ENCODE measurements at regions not wholly inside any gene's neighbourhood (a gene's known extent, or its start where the extent isn't known, plus 50 kb on each side); places are given as distances from the start of the nearest gene placed in this dataset.

DNA sequence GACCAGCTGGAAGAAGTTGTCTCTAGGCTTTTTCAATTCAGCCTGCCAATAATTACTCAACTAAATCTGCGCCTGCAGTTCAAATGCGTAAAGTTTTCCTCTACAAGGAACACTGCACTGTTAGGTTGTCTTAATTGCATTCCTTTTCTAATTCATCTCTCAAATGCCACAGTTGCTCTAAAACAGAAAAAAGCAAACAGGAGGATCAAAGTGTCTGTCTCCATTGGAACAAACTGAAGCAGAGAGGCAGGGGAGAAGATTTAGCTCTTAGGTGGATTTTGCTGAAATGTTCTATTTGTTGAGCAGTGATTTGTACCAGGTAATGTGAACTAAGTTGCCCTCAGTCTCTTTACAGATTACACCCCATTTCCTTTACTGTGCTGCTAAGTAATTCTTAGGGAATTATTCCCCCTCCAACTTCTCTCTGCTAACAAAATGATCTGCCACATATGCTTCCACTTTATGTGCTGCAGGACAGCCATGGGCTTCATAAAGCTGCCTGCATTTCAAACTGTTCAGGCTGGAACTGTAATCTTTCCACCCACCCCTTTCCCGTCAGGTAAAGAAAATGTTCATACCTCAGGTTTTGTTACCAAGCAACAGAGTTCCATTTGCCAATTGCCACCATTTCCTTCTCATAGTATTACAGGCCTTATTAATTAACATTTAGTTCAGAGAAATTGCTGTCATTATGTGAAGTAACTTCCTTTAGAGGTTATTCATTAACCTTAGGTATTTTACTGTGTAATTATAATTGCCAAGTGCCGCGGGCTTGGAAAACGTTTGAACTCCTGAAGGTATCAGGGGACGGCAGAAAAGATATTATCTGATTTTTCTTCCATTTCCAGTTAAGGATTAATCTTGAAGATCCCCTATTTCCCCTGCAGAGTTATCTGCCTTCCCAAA lies 149.3 kb downstream of the SPRY1 start:
- DNase-seq: no peak

DNA sequence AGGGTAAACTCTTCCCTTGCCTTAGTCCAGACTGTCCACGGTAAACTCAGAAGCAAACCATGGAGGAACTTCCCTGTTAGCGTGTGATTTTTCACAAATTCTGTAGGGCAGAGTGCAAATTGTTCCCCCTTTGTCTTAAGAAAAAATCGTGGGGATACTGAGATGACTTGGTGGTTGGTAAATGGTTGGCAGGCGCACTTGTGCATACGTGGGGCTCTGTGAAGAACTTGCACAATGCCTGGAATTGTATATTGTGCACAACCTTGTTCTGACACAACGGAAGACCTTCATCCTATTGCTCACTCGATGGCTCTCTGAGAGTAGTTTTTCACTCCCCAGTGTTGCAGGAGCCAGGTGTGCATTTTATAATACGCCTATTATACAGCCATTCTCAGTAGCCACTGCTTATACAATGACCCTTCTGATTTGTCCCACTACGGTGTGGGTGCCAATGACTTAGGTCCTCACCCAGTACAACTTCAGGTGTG lies 150.0 kb downstream of the SPRY1 start:
- DNase-seq: no peak

DNA sequence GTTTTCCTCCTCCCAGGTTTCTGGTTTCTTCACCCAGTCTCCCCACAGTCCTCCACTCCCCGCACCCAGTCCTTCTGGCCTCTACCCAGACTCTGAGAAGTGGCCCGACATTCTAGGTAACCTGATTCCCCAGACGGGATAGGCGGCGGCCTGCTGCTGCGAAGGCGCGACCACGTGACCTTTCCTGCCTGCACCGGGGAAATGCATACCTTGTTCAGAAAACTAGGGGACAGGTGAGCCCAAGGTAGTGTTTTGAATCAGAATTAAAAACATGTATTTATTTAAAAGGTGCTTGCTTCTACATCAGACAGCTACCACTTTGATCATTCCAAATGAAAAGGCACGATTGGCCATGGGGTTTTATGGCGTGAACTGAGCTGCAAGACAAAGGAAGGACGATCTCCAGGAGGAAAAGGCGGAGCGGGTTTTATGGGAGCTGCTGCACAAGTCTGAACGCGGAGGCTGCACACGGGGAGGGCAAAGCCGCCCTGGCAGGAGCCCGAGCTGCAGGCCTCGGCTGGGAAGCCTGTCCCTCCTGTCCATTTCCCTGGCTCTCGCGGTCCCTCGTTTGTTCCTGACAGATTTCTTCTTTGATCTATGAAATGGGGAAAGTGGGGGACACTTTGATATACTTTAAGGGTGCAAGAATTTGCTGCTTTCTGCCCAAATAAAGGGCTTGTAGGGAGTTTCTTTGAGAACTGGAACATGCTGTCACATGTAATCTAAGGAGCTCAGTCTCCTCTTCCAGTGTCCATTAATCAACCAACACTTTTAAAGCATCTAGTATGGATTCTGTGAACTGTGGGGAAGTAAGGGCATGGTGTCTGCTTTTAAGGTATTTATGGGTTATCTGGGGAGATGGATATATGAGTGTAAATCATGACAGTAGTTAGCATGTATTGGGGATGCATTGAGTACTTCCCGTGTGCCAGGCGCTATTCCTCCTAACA lies 150.9 kb downstream of the SPRY1 start:
- DNase-seq: no peak

DNA sequence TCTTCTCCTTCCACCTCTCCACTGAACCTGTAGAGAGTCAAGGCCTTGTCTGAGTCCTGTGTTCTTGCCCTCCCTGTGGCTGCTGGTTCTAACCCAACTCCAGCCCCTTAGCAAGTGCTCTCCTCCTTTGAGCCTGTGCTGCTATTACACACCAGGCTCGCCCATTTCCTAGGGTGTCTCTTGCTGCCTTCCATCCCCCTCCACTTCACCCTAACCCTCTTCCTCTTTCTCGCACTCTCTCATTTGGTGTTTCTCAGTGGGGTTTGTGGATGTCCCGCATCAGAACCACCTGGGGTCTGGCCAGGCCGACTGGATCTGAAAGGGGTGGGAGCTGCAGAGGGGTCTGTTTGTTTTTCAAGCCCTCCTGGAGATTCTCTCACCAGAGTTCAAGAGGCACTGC lies 156.7 kb downstream of the SPRY1 start:
- no peak for DNase-seq

DNA sequence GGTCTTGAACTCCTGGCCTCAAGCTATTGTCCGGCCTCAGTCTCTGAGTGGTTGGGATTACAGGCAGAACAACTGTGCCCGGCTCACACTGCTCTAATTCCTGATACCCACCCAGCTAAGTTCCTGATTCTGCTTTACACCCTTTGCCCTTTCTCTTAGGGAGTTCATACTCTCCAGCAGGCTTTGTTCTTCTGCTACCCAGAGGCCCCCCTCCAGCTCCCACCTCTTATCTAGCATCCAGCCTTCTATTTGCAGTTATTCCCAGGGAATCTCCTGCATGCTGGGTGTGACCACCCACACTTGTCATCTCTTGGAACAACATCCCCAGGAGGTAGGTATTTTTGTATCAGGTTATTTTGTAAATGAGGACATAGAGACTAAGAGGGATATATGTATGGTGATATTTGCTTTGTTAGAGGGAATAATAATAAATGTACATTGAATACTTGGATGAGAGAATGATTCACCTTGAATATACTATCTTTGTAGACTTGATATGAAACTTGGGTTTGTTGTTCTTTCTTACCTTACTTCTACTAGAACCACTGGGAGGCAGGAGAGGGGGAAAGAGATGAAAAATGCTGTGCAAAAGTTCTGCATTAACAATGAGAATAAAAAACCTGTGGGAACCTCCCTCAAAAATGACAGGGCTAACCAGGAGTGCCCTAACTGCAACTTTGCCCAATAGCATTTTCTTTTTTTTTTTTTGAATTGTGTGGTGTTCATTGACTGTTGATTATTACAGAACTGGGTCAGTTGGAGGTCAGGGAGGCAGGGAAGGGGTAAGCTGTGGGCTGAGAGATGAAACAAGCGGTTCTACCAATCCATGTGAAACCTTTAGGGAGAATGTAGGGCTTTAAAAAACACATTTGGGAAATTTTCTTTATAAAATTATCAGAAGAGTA lies 157.4 kb downstream of the SPRY1 start:
- no peak for DNase-seq

DNA sequence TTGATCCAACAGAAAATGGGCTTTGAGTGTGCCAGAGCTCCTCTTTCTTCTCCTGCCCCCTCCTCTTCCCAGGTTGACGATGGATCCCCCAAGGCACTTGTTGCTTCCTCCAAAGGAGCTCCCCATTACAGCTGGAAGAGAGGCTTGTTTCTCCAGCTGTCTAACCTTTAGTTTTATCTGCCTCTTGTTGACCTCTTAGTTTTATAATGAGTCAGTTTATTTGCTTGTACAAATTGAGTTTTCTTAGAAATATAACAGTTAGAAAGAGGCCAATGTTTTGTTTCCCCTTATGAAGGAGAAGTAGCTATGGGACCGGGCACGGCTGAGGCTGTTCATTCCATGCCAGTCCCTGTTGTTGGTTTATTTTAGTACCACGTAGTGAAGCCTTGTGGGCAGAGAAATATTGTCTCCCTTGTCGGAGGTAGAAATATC lies 158.2 kb downstream of the SPRY1 start:
- DNase-seq: no peak

DNA sequence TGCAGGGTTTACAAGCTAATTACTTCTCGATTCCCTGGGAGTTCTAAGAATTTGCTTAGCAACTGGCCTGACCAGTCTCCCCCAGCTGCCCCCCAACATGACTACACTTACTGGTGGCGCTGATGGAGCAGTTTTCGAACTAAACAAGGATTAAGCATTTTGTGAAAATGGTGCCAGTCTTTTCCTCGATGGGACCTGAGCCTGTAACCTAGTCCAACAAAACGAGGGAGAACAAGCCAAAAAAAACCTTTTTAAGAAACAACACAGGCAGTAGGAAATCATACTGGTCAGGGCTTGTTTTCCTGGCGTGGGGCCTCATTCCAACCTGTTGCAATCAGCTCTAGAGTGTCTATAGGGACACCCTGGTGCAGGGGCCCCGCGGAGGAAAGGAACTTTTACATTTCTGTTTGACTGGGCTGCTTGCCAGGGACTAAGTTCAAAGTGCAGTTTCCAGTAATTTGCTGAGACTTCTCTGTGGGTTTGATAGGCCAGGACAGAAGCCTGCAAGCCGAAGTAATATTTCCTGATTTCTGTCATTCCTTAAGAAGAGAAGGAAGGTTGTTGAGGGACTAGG lies 158.7 kb downstream of the SPRY1 start:
- no peak for DNase-seq

DNA sequence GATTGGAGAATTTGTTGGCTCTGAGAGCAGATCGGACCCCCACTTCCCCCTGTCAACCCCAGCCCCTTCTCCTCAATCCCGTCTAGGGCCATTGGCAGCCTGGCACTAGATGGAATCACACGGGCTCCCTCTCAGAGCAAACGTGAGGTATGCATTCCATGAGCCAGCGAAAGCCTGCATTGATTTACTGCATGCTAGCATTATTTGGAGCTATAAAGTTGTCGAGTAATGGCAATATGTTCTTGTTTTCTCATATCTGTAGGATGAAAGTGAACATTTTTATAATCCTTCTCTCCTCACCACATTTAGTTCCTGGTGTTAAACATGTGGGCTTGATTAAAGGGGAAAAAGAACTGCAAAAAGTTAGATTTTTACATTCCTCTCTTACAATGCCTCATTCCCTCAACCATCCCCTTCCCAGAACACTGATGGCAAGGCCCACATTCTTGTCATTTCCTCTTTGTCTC lies 159.2 kb downstream of the SPRY1 start:
- no peak for DNase-seq

DNA sequence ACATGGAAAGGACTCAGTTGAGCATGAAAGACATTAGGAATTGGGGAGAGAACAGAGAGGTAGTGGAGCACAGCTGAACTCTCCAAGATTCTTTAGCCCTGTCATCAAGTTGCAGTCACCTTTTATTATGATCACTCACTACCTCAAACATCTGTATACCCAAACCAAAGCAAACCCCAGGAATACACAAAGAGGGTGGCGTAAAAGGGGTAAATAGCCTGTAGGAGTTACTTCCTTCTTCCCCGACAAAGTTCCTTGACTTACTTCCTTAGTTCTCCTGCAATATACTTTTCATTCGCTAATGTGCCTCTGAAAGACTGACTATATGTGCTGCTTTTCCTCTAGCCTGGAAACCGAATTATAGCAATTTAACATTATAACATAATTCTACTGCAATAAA lies 159.9 kb downstream of the SPRY1 start:
- no peak for DNase-seq

DNA sequence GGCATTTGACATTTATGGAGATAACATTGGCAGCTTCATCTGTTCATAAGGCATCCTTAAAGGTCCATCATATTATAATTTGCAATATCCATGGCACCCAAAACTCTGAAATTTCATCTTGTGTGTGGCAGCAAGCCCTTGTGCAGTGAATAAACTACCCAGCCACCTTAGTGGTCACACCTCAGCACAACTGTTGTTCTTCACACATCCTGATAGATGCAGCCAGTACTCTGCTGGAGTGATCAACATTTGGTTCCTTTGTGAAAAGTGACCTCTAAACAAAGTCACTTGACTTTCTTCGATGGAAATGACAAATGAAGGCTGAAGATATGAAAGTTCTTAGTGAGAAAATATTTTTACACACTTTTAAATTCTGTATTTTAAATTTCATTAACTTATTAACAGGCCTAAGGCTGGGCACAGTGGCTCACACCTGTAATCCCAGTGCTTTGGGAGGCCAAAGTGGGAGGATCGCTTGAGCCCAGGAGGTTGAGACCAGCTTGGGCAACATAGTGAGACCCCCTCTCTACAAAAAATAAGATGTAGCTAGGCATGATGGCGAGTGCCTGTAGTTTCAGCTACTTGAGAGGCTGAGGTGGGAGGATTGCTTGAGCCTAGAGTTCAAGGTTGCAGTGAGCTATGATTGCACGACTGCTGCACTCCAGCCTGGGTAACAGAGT lies 161.4 kb downstream of the SPRY1 start:
- no peak for DNase-seq

DNA sequence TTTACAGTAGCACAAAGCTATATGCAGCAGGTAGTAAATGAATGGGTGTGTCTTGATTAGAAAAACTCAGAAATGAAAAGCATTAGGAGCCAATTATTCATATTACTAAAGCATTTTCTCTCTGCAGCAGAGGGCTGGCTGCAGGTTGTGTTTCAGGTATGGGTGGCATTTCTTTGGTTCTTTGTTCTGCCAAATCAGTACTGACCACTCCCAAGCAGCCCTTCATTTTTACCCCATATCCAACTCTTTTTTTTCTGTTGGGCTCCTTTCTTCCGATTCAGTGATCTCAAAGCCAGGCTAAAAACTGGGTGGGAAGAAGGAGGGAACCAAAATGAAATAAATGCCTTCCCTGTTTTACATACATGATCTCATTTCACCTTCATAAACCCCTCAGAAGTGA lies 162.3 kb downstream of the SPRY1 start:
- no peak for DNase-seq

DNA sequence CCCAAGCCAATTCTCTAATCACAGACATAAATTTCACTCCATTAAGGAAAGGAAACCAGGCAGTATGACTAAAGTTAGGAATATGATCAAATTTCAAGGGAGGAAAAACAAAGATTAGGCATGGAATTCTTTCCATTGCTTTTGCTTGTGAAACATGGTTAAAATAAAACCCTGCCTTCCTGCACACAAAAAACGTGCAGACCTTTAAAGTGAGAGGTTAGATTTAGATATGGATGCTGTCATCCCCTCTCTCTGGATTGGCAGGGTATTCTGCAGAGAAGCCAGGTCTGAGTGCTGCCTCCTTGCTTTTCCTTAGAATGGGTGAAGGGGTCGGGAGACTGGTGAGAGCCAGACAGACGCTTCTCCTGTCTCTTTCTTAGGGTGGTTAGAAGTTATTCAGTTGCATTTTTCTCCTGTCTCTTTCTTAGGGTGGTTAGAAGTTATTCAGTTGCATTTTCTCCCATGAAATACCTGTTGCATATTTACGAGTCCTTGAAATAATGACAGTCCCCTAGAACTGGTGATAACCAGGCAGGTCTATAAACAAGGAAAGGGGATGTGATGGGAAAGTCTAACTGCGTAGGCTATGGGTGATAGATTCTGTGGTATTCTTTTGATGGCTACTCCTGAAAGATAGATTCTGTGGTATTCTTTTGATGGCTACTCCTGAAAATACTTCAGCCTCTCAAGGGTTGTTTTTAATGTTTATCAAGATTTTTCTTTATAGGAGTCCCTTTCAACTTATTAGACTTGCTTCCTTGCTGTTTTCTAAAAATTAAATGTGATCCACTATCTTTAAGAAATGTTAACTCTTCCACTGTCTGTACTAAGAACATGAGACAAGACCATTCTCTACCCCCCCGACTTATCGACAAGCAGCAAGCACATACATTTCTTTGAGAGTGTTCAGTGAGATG lies 163.6 kb downstream of the SPRY1 start:
- no peak for DNase-seq

DNA sequence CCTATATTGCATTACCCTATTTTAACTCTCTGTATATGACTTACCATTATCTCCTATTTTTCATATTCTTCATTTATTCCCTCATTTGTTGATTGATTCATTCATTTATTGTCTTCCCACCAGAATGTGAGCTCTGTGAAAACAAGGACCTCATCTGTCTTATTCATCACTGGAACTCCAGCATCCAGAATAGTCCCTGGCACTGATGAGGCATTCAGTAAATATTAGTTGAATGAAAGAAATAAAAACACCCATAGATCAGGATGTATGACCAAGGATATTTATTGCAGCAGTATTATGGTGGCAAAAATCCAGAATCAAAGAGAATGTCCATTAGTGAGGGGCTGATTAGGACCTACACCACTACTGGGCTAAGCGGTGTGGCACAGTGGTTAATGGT lies 164.9 kb downstream of the SPRY1 start:
- no peak for DNase-seq

DNA sequence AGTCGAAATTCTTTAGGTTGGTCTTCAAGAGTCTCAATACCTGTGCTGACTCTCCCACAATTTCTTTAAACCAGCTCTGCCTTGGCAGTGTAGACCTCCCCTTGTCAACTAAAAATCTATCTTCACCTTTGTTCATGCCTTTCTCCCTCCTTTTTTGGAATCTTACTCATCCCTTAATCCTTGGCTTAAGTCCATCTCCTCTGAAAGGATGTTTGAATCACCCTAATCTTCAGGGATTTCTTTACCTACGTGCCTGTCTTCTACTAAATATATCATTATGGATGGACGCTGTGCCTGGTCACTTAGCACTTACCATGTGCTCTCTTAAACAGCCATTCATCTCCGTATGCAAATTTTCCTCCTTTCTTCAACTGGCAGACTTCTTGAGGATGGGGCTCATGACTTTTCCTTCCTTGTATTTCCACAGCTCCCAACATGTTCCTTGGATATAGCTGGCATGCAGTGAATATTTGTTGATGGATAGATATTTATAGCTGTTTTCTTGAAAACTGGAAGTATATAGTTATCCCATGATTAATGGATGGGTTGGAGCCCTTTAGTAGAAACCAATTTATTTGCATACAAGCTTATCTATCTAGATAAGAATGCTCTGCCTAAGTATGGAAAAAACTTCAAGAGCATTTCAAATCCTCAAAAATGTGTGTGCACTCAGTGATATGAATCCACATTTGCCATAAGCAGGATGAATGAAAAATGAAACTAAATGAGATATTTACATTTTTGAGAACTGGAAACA lies 166.6 kb downstream of the SPRY1 start:
- DNase-seq: no peak

DNA sequence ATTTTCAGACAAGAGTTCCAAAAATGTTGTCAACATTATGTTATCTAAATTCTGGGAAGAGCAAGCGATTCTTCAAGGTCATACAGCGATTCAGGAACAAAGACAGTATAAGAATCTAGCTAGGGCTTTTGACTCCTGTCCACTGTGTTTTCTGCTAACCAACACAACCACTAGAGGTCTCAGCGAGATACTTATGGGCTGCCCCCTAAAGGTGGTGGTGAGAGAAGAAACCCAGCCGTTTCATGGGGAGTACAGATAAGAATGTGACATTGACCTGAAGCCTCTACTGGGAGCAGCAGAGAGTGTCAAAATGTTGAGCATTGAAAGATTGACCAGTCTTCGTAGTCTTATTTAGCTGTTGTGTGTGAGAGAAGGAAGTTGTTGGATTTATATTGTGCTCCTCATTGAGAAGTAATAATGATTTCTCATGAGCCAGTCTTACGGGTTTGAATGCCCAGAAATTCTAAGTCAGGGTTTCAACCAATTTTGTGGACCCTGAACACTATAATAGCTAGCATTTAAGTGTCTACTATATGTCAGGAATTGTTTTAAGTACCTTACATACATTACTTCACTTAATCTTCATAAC lies 168.3 kb downstream of the SPRY1 start:
- peak; percentile 65 for DNase-seq

DNA sequence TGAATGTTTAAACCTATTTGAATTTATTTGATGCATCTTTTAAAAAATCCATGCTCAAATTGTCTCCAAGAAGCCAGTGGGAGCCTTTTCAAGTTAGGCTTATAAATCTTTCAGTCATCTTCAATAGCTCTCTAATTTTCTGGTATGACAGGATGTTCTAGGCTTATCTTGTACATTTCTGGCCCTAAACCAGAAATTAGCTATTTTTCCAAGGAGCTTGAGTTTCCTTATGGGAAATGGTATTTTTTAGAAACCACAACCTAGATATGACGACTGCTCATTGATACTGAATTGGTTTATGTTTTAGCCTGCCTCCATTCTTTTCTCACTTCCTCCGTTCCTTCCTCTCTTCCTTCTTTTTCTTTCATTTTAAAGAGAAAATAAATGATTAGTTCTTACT lies 172.3 kb downstream of the SPRY1 start:
- no peak for DNase-seq

DNA sequence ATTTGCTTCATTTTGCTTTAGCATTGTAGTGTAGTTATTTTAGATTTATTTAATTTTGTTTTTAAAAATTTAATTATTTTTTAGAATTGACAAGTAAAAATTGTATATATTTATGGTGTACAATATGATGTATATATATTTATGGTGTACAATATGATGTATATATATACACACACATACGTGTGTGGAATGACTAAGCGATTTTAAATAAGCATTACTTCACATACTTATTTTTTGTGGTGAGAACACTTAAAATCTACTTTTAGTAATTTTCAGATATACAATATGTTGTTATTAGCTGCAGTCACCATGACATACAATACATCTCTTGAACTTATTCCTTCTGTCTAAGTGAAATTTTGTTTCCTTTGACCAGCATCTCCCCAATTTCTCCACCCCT lies 172.9 kb downstream of the SPRY1 start:
- no peak for DNase-seq

DNA sequence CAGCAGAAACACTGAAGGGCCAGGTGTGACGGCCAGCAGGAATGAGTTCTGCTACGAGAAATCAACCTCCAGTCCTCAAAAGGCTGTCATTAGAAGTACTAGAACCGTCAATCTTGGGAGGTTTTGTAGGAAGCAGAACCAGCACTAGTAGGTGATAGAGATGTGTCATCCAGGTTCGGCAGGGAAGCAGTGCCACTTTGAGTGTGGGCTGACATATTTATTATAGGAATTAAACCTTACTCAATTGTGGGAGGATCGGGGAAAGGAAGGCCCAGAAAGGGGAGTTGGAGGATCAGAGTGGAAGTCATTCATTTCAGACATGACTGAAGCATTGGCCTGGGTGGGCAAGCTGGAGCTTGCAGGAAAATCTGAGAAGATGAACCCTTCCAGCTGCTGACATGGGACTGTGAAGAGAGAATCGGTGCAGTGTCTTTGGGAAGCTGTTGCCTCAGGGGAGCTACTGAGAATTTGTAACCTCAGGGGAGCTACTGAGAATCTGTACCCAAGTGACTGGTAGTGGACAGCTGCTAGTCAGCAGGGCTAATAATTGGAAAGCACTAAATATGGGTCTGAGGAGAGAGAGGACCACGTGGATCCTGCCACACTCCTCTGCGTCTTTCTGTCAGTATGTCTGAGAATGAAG lies 177.4 kb downstream of the SPRY1 start:
- no peak for DNase-seq

DNA sequence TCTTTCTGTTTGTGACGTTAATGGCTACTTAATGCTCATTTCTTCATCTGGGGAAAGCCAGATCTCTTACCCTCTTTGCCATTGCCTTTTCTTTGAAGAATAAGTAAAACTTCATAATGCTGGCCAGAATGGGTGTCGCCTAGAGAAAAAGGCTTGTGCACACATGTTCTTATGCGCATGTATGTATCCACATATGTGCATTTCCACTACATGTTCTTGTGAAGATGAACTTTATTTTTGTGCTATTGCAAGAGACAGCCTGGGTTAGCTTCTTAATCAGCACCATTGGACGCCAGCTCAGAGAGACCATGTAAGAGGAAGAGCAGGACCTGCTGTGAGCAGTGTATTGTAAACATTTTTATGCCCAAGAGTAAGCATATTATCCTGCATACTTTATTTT lies 178.7 kb downstream of the SPRY1 start:
- no peak for DNase-seq

All from CD4-positive, alpha-beta T cell treated with Interleukin-21 for 1 hour (primary cell).